H9 (cell line): ENCODE measurements at regions not wholly inside any gene's neighbourhood (a gene's known extent, or its start where the extent isn't known, plus 50 kb on each side); places are given as distances from the start of the nearest gene placed in this dataset.
A peak's percentile ranks its signal among the peaks of the same experiment; 100 is the strongest.

Source experiments
- DNase-seq: peaks from one replicate; pipeline ENCODE4 v3.0.0-alpha.2; 2017
- H2AFZ ChIP-seq: one replicate; pipeline ENCODE4 v1.6.1; 2013; ENCODE audit warnings: mild to moderate bottlenecking, low read length, control low read depth, moderate library complexity
- H2AK5ac ChIP-seq: 2 replicates; pipeline ENCODE4 v1.6.1; 2013; ENCODE audit warnings: low read length, control low read depth, mixed read lengths; ENCODE audit not compliant: insufficient read length
- H2BK120ac ChIP-seq: one replicate; pipeline ENCODE4 v1.6.1; 2013; ENCODE audit warnings: low read depth, mild to moderate bottlenecking, low read length, control low read depth, inconsistent platforms; ENCODE audit not compliant: poor library complexity, severe bottlenecking
- H2BK12ac ChIP-seq: 2 replicates; pipeline ENCODE4 v1.6.1; 2013; ENCODE audit warnings: low read length, control low read depth, mixed read lengths, low read depth; ENCODE audit not compliant: insufficient read length
- H2BK15ac ChIP-seq: 2 replicates; pipeline ENCODE4 v1.6.1; 2013; ENCODE audit warnings: low read depth, low read length, control low read depth
- H2BK20ac ChIP-seq: one replicate; pipeline ENCODE4 v1.6.1; 2013; ENCODE audit warnings: low read depth, mild to moderate bottlenecking, low read length, control low read depth, inconsistent platforms; ENCODE audit not compliant: poor library complexity, severe bottlenecking
- H2BK5ac ChIP-seq: 2 replicates; pipeline ENCODE4 v1.6.1; 2013; ENCODE audit warnings: low read length, control low read depth, mixed read lengths; ENCODE audit not compliant: insufficient read length
- H3K14ac ChIP-seq: 2 replicates; pipeline ENCODE4 v1.6.1; 2013; ENCODE audit warnings: low read length, control low read depth; ENCODE audit not compliant: insufficient read depth
- H3K18ac ChIP-seq: 2 replicates; pipeline ENCODE4 v1.6.1; 2013; ENCODE audit warnings: low read depth, mild to moderate bottlenecking, mixed read lengths, low read length, control low read depth; ENCODE audit not compliant: insufficient read length
- H3K23ac ChIP-seq: 2 replicates; pipeline ENCODE4 v1.6.1; 2013; ENCODE audit warnings: low read length, control low read depth, mixed read lengths, low read depth; ENCODE audit not compliant: insufficient read length
- H3K23me2 ChIP-seq: 2 replicates; pipeline ENCODE4 v1.6.1; 2013; ENCODE audit warnings: low read depth, mild to moderate bottlenecking, mixed read lengths, low read length, control low read depth; ENCODE audit not compliant: insufficient read length, poor library complexity, severe bottlenecking
- H3K27ac ChIP-seq: 2 replicates; pipeline ENCODE4 v1.5.1; 2013; ENCODE audit warnings: low read length, control low read depth, mixed read lengths, low read depth; ENCODE audit not compliant: insufficient read length
- H3K27me3 ChIP-seq: 2 replicates; pipeline ENCODE4 v1.6.1; 2013; ENCODE audit warnings: low read length, control low read depth, inconsistent platforms; ENCODE audit not compliant: insufficient read depth
- H3K4ac ChIP-seq: 2 replicates; pipeline ENCODE4 v1.6.1; 2013; ENCODE audit warnings: low read depth, mild to moderate bottlenecking, control low read depth, inconsistent platforms, low read length, moderate library complexity
- H3K4me1 ChIP-seq: 2 replicates; pipeline ENCODE4 v1.6.1; 2013; ENCODE audit warnings: low read length, control low read depth, inconsistent platforms; ENCODE audit not compliant: insufficient read depth
- H3K4me2 ChIP-seq: 2 replicates; pipeline ENCODE4 v1.6.1; 2013; ENCODE audit warnings: low read length, control low read depth, mixed read lengths; ENCODE audit not compliant: insufficient read length, insufficient read depth
- H3K56ac ChIP-seq: 2 replicates; pipeline ENCODE4 v1.6.1; 2013; ENCODE audit warnings: low read depth, mild to moderate bottlenecking, mixed read lengths, low read length, control low read depth; ENCODE audit not compliant: insufficient read length
- H3K79me1 ChIP-seq: 2 replicates; pipeline ENCODE4 v1.6.1; 2013; ENCODE audit warnings: low read depth, mild to moderate bottlenecking, moderate library complexity, low read length, control low read depth, inconsistent platforms; ENCODE audit not compliant: insufficient read depth, poor library complexity, severe bottlenecking
- H3K79me2 ChIP-seq: 2 replicates; pipeline ENCODE4 v1.6.1; 2013; ENCODE audit warnings: low read length, control low read depth, inconsistent platforms; ENCODE audit not compliant: insufficient read depth
- H3K9ac ChIP-seq: 2 replicates; pipeline ENCODE4 v1.6.1; 2013; ENCODE audit warnings: low read length, control low read depth, mixed read lengths; ENCODE audit not compliant: insufficient read length; ENCODE audit errors: extremely low read depth
- H3K9me3 ChIP-seq: one replicate; pipeline ENCODE4 v1.6.1; 2013; ENCODE audit warnings: low read depth, low read length, inconsistent platforms; ENCODE audit not compliant: control insufficient read depth
- H3T11ph ChIP-seq: one replicate; pipeline ENCODE4 v1.6.1; 2013; ENCODE audit warnings: mild to moderate bottlenecking, low read length, control low read depth, inconsistent platforms
- H4K20me1 ChIP-seq: one replicate; pipeline ENCODE4 v1.6.1; 2013; ENCODE audit not compliant: control insufficient read depth, insufficient read length, insufficient read depth
- H4K5ac ChIP-seq: 2 replicates; pipeline ENCODE4 v1.6.1; 2013; ENCODE audit warnings: low read depth, mild to moderate bottlenecking, mixed read lengths, low read length, control low read depth; ENCODE audit not compliant: insufficient read length
- H4K8ac ChIP-seq: replicated peaks from 2 replicates; pipeline ENCODE4 v1.6.1; 2013; ENCODE audit warnings: low read length, control low read depth, mixed read lengths, low read depth; ENCODE audit not compliant: insufficient read length
- H4K91ac ChIP-seq: 2 replicates; pipeline ENCODE4 v1.6.1; 2013; ENCODE audit warnings: low read depth, mild to moderate bottlenecking, moderate library complexity, mixed read lengths, low read length, control low read depth; ENCODE audit not compliant: insufficient read length
- H3K27ac Mint-ChIP-seq, 3 experiments: 2 replicates in 2 of 3; 3 replicates in 1 of 3; pipeline ENCODE4 v1.8.0; 2020 to 2021; ENCODE audit warnings: mixed read lengths in 3 of 3, mild to moderate bottlenecking in 1 of 3, moderate library complexity in 1 of 3
- H3K27me3 Mint-ChIP-seq: 2 replicates; pipeline ENCODE4 v1.8.0; 2021; ENCODE audit warnings: low read depth, mild to moderate bottlenecking, moderate library complexity, mixed read lengths
- H3K36me3 Mint-ChIP-seq, 3 experiments: 2 replicates in 2 of 3; 3 replicates in 1 of 3; pipeline ENCODE4 v1.8.0; 2020 to 2021; ENCODE audit warnings: low read depth in 3 of 3, mixed read lengths in 3 of 3; ENCODE audit not compliant: insufficient read depth in 1 of 3
- H3K4me1 Mint-ChIP-seq, 2 experiments: 2 replicates each; pipeline ENCODE4 v1.8.0; 2020; ENCODE audit warnings: mixed read lengths in 2 of 2
- H3K4me3 Mint-ChIP-seq, 2 experiments: 2 replicates in 1 of 2; 3 replicates in 1 of 2; pipeline ENCODE4 v1.8.0; 2020 to 2021; ENCODE audit warnings: mild to moderate bottlenecking in 2 of 2, mixed read lengths in 2 of 2, moderate library complexity in 1 of 2
- H3K9me3 Mint-ChIP-seq, 2 experiments: 2 replicates in 1 of 2; 3 replicates in 1 of 2; pipeline ENCODE4 v1.8.0; 2020; ENCODE audit warnings: mild to moderate bottlenecking in 2 of 2, mixed read lengths in 2 of 2, moderate library complexity in 1 of 2
- CTCF ChIP-seq: fragments of 200-600 bp; sonication (generic); conservative IDR thresholded peaks from 3 replicates; pipeline ENCODE4 v1.8.0; 2021; ENCODE audit warnings: antibody characterized with exemption, mild to moderate bottlenecking
- WGBS: extraction: QIAGEN DNeasy Blood & Tissue Kit; methylation state at CpG from one replicate; pipeline ENCODE4 v1.1.7; 2013; ENCODE audit warnings: missing lambda C conversion rate, low lambda C conversion rate, mixed read lengths; ENCODE audit not compliant: insufficient read length; ENCODE audit errors: extremely low coverage; 5-methylcytosine and 5-hydroxymethylcytosine counted together

- no peak overlapping the region for H3K23ac ChIP-seq
- Mint-ChIP-seq H3K27ac (peak overlapping the region; percentile 5 to 79 (median 60); a peak in 4 of 7 replicates), H3K4me1 (peaks cover 17 to 18% of the 10 kb centered on the region in 2 experiments), H3K4me3 (no peak overlapping the region; a peak in 1 of 5 replicates), H3K27me3 (no peaks in the 10 kb centered on the region; the same call in 1 of the 2 replicates), H3K9me3 (no peaks in the 10 kb centered on the region), H3K36me3 (no peaks in the 10 kb centered on the region)
- H3K4ac ChIP-seq = no peak overlapping the region
- H3K56ac ChIP-seq = no peak overlapping the region
- no peak overlapping the region for H4K91ac ChIP-seq
- no peak overlapping the region for H3K9ac ChIP-seq
- no peak overlapping the region for H3K14ac ChIP-seq
- no peaks in the 10 kb centered on the region for H3K9me3 ChIP-seq
- H2BK15ac ChIP-seq = no peak overlapping the region
- H2AFZ ChIP-seq = no peak overlapping the region
- H2AK5ac ChIP-seq = no peak overlapping the region
- no peak overlapping the region for H3K27ac ChIP-seq
- no peak overlapping the region for H3K4me2 ChIP-seq
- no peak overlapping the region for H2BK12ac ChIP-seq
- H4K8ac ChIP-seq = no peak overlapping the region
- H3K4me1 ChIP-seq = no peaks in the 10 kb centered on the region
- no peaks in the 10 kb centered on the region for H3K27me3 ChIP-seq
- no peak for TF ChIP-seq CTCF
- no CpG with 5 or more reads among the region's 2 CpGs for WGBS
- H3K18ac ChIP-seq = no peak overlapping the region
- no peak overlapping the region for H2BK20ac ChIP-seq
- H3K79me2 ChIP-seq = no peaks in the 10 kb centered on the region
- no peaks in the 10 kb centered on the region for H3K79me1 ChIP-seq
- H4K5ac ChIP-seq = no peak overlapping the region
- no peaks in the 10 kb centered on the region for H3K23me2 ChIP-seq
- no peaks in the 10 kb centered on the region for H4K20me1 ChIP-seq
- H3T11ph ChIP-seq = no peak overlapping the region
- H2BK5ac ChIP-seq = no peak overlapping the region
- no peak for DNase-seq
- no peak overlapping the region for H2BK120ac ChIP-seq
Observed at GRCh38 chr1:80893115-80893514, 907.6 kb upstream of the ADGRL2 start.
